Thoracic aorta (tissue), 2 donors: ENCODE measurements at regions not wholly inside any gene's neighbourhood (a gene's known extent, or its start where the extent isn't known, plus 50 kb on each side); places are given as distances from the start of the nearest gene placed in this dataset.

Experiments
- ATAC-seq: fragments of 150-250 bp; one replicate; pipeline ENCODE4 v1.8.0; 2017; ENCODE audit warnings: low read depth; ENCODE audit not compliant: insufficient number of reproducible peaks, low FRiP score
- DNase-seq: peaks from one replicate; pipeline ENCODE4 v3.0.0-alpha.2; 2020; ENCODE audit warnings: low spot score
- H3K27ac ChIP-seq, 2 donors: fragments of 200-600 bp; sonication (generic); 1 replicate in 1 of 2; 2 replicates in 1 of 2; pipeline ENCODE4 v1.5.1; 2016; ENCODE audit warnings: mild to moderate bottlenecking in 2 of 2, moderate library complexity in 2 of 2
- H3K27me3 ChIP-seq: fragments of 200-600 bp; sonication (generic); replicated peaks from 2 replicates; pipeline ENCODE4 v1.6.0; 2016; ENCODE audit warnings: mild to moderate bottlenecking; ENCODE audit not compliant: insufficient read depth
- H3K36me3 ChIP-seq: fragments of 200-600 bp; sonication (generic); one replicate; pipeline ENCODE4 v1.5.1; 2016
- H3K4me1 ChIP-seq, 2 donors: fragments of 200-600 bp; sonication (generic); 1 replicate in 1 of 2; 2 replicates in 1 of 2; pipeline versions ENCODE4 v1.5.1 to v1.6.0; 2016; ENCODE audit warnings: low read depth in 2 of 2, mild to moderate bottlenecking in 1 of 2; ENCODE audit not compliant: control insufficient read depth in 1 of 2
- H3K4me3 ChIP-seq: fragments of 200-600 bp; sonication (generic); 2 replicates; pipeline ENCODE4 v1.5.1; 2016; ENCODE audit warnings: mild to moderate bottlenecking
- H3K9me3 ChIP-seq: fragments of 200-600 bp; sonication (generic); 2 replicates; pipeline ENCODE4 v1.5.1; 2016
- CTCF ChIP-seq: fragments of 200-600 bp; sonication (generic); IDR thresholded peaks from one replicate; pipeline ENCODE4 v1.5.1; 2019; ENCODE audit warnings: antibody characterized with exemption

GRCh38 chr15:94791510-94791909 is 560.1 kb downstream of the MCTP2 start:
- ATAC-seq = no peak
- H3K27me3 ChIP-seq = no peaks in the 10 kb centered on the region
- H3K4me1 ChIP-seq = no peaks in the 10 kb centered on the region
- no peak overlapping the region for H3K27ac ChIP-seq
- H3K36me3 ChIP-seq = no peaks in the 10 kb centered on the region
- DNase-seq = no peak
- TF ChIP-seq CTCF = no peak
- no peak overlapping the region for H3K4me3 ChIP-seq
- no peaks in the 10 kb centered on the region for H3K9me3 ChIP-seq

- DNase-seq = no peak
- no peak for TF ChIP-seq CTCF
Observed at GRCh38 chr15:94792196-94792595, 560.8 kb downstream of the MCTP2 start.

GRCh38 chr15:94793207-94793606 is 561.8 kb downstream of the MCTP2 start:
- Histone ChIP-seq H3K4me3 (no peak overlapping the region), H3K9me3 (peaks cover 5% of the 10 kb centered on the region), H3K27me3 (no peaks in the 10 kb centered on the region), H3K4me1 (no peaks in the 10 kb centered on the region), H3K36me3 (no peaks in the 10 kb centered on the region), H3K27ac (no peak overlapping the region)
- no peak for TF ChIP-seq CTCF
- ATAC-seq = no peak
- no peak for DNase-seq

More at GRCh38 chr15:94792196-94792595, 560.8 kb downstream of the MCTP2 start:
- Histone ChIP-seq H3K36me3 (no peaks in the 10 kb centered on the region), H3K4me3 (no peak overlapping the region), H3K27ac (no peak overlapping the region), H3K9me3 (no peaks in the 10 kb centered on the region), H3K4me1 (no peaks in the 10 kb centered on the region), H3K27me3 (no peaks in the 10 kb centered on the region)
- no peak for ATAC-seq

- H3K4me1 ChIP-seq = no peaks in the 10 kb centered on the region
- H3K27me3 ChIP-seq = no peaks in the 10 kb centered on the region
- no peak overlapping the region for H3K4me3 ChIP-seq
- no peak for TF ChIP-seq CTCF
- DNase-seq = no peak
- no peaks in the 10 kb centered on the region for H3K36me3 ChIP-seq
- ATAC-seq = no peak
- peaks cover 7% of the 10 kb centered on the region for H3K9me3 ChIP-seq
- H3K27ac ChIP-seq = no peak overlapping the region
Observed at GRCh38 chr15:94793641-94794040, 562.3 kb downstream of the MCTP2 start.

GRCh38 chr15:94804613-94805012 is 573.3 kb downstream of the MCTP2 start:
- peaks cover 6% of the 10 kb centered on the region for H3K9me3 ChIP-seq
- ATAC-seq (no peak), DNase-seq (no peak)
- no peaks in the 10 kb centered on the region for H3K27me3 ChIP-seq
- H3K4me3 ChIP-seq = no peak overlapping the region
- no peak for TF ChIP-seq CTCF
- H3K36me3 ChIP-seq = no peaks in the 10 kb centered on the region
- H3K4me1 ChIP-seq = peaks cover 3 to 17% of the 10 kb centered on the region in 2 donors
- no peak overlapping the region for H3K27ac ChIP-seq
